ENCODE measurements at regions not wholly inside any gene's neighbourhood (a gene's known extent, or its start where the extent isn't known, plus 50 kb on each side); places are given as distances from the start of the nearest gene placed in this dataset.

DNA sequence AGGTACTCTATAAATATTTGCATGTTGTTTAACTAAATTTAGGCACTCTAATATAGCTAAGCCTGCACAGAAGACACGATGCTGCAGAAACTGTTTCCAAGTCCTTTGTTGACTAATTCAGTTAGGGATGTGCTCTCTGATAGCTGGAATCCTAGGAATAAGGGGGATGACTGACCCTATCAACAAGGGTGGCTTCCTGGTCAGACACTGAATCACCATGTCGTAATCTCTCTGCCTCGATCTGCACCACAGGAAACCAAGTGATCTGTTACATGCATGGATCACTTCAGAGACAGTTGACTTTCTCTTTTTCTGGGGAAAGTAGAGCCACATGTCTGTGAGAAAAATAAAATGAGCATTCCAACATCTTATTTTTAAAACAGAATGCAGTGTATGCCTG lies 169.1 kb downstream of the GUCY2F start:
- no peak overlapping the region for H3K27ac Mint-ChIP-seq
- no peak overlapping the region for H3K4me3 Mint-ChIP-seq
- H3K9me3 Mint-ChIP-seq: no peaks in the 10 kb centered on the region
- DNase-seq: no peak
- H3K4me1 Mint-ChIP-seq: no peaks in the 10 kb centered on the region
- POLR2A ChIA-PET: no interaction called here
- ATAC-seq (ENCODE audit: low read depth): no peak
- H3K27me3 Mint-ChIP-seq: no peaks in the 10 kb centered on the region
- H3K36me3 Mint-ChIP-seq: no peaks in the 10 kb centered on the region

DNA sequence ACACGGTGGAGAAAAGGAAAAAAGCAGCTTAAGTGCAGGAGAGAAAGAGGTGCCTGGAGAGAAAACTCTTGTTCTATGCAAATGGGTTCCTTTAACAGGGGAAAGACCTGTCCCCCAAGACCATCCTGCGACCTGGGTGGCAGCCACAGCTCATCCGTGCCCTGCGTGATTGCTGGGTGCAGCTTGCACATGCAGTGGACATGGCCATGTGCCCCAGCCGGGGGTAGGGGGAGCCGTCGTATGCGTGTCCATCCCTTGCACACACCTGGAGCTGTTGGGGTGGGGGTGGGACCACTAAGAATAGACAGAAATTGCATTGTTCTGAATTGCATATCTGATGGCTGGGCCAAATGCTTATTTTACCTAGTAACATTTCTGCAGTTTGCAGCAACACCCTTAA lies 171.9 kb downstream of the GUCY2F start:
- POLR2A ChIA-PET: no interaction called here
- H3K4me3 Mint-ChIP-seq: no peak overlapping the region
- ATAC-seq (ENCODE audit: low read depth) (no peak), DNase-seq (no peak)
- H3K27ac Mint-ChIP-seq: no peak overlapping the region
- no peaks in the 10 kb centered on the region for H3K36me3 Mint-ChIP-seq
- no peaks in the 10 kb centered on the region for H3K27me3 Mint-ChIP-seq
- H3K4me1 Mint-ChIP-seq: no peaks in the 10 kb centered on the region
- no peaks in the 10 kb centered on the region for H3K9me3 Mint-ChIP-seq

- Mint-ChIP-seq H3K27ac (no peak overlapping the region), H3K9me3 (no peaks in the 10 kb centered on the region), H3K4me1 (no peaks in the 10 kb centered on the region), H3K36me3 (no peaks in the 10 kb centered on the region), H3K4me3 (no peak overlapping the region), H3K27me3 (no peaks in the 10 kb centered on the region)
- ATAC-seq (ENCODE audit: low read depth): no peak
- POLR2A ChIA-PET: no interaction called here
- DNase-seq: no peak
Observed at GRCh38 chrX:109301177-109301576, 180.7 kb downstream of the GUCY2F start.

DNA sequence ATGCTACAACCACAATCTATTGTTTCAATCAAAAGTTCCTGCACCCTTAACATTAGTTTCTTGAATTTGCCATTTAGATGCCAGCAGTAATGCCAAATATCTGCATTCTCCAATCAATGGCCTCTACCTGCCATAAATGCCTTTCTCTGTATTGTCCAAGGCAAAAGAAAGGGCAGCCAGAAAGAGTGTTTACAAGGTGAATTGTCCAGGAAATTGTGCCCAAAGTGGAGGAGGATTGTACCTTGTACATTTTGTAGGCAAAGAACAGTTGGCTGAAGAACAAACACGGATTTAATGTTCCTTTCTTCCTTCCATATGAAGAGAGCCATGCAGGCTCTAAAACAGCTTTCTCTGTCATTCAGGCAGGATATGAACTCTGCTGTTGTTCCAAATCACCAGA lies 181.5 kb downstream of the GUCY2F start:
- POLR2A ChIA-PET: no interaction called here
- Mint-ChIP-seq H3K27ac (no peak overlapping the region), H3K36me3 (no peaks in the 10 kb centered on the region), H3K27me3 (no peaks in the 10 kb centered on the region), H3K4me1 (no peaks in the 10 kb centered on the region), H3K4me3 (no peak overlapping the region), H3K9me3 (no peaks in the 10 kb centered on the region)
- ATAC-seq (ENCODE audit: low read depth) (no peak), DNase-seq (no peak)

DNA sequence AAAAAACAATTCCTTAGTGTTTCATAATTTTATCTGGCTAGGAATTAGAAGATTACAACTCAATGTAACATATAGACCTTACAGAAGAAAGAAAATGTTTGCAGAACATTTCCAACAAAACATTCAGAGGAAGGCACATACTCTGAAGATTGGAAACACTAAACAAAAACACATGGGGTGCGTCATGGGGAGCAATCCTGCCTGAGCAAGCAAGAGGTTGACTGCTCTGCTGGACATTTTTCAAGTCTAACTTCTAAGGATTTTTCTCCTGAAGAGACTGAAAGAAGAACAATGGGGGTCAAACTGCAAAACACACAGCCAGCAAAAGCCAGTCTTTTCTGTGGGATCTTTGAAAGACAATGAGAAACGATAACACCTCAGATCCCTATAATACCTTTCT lies 182.8 kb downstream of the GUCY2F start:
- Mint-ChIP-seq H3K27ac (no peak overlapping the region), H3K36me3 (no peaks in the 10 kb centered on the region), H3K9me3 (no peaks in the 10 kb centered on the region), H3K4me3 (no peak overlapping the region), H3K27me3 (no peaks in the 10 kb centered on the region), H3K4me1 (no peaks in the 10 kb centered on the region)
- POLR2A ChIA-PET: no interaction called here
- DNase-seq (no peak), ATAC-seq (ENCODE audit: low read depth) (no peak)

- Mint-ChIP-seq H3K4me3 (no peak overlapping the region), H3K9me3 (no peaks in the 10 kb centered on the region), H3K36me3 (no peaks in the 10 kb centered on the region), H3K27ac (no peak overlapping the region), H3K4me1 (no peaks in the 10 kb centered on the region), H3K27me3 (no peaks in the 10 kb centered on the region)
- DNase-seq (no peak), ATAC-seq (ENCODE audit: low read depth) (no peak)
- POLR2A ChIA-PET: no interaction called here
Observed at GRCh38 chrX:109294097-109294814, 187.6 kb downstream of the GUCY2F start.

DNA sequence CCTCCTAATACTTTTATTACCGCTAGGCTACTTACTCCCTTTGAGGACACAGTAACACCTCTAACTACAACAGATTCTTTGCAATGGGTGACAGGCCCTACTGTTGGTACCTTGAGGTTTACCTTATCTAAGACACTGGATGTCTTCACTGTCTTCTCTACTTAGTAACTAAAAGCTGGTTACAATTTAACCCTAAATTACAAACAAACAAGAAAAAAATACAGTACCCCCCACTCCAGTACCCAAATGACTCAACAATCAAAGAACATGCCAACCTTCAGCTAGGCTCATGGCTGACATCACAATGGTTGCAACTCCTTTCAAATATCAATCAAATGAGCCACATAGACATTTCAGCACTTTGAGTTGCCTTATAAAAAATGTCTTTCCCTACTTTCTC lies 198.0 kb downstream of the GUCY2F start:
- Mint-ChIP-seq H3K4me3 (no peak overlapping the region), H3K4me1 (no peaks in the 10 kb centered on the region), H3K9me3 (no peaks in the 10 kb centered on the region), H3K36me3 (no peaks in the 10 kb centered on the region), H3K27me3 (no peaks in the 10 kb centered on the region), H3K27ac (no peak overlapping the region)
- DNase-seq (no peak), ATAC-seq (ENCODE audit: low read depth) (no peak)
- POLR2A ChIA-PET: no interaction called here

GRCh38 chrX:109281483-109282275 lies 200.2 kb downstream of the GUCY2F start:
- POLR2A ChIA-PET: no interaction called here
- Mint-ChIP-seq H3K4me1 (no peaks in the 10 kb centered on the region), H3K4me3 (no peak overlapping the region), H3K9me3 (no peaks in the 10 kb centered on the region), H3K36me3 (no peaks in the 10 kb centered on the region), H3K27ac (no peak overlapping the region), H3K27me3 (no peaks in the 10 kb centered on the region)
- DNase-seq (no peak), ATAC-seq (ENCODE audit: low read depth) (no peak)

DNA sequence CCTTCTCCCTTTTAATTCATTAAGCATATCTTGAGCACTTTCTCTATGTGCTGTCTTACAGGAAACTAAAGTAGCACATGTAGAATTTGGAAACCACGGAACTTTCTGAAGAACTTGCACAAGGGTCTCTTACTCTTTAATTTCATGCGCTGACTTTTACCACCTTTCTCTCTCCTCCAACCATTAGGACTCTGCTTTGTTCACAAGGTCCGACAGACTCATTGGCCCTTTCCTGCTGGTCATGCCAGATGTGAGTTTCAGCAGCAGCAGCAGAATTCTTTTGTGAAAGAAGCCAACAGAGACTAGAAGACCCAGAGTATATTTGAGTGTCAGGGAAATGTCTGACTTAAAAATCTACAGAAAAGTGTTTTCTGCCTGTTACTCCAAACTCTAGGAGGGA lies 207.1 kb downstream of the GUCY2F start:
- no peak for ATAC-seq (ENCODE audit: low read depth)
- Mint-ChIP-seq H3K27ac (no peak overlapping the region), H3K27me3 (no peaks in the 10 kb centered on the region), H3K9me3 (no peaks in the 10 kb centered on the region), H3K4me1 (no peaks in the 10 kb centered on the region), H3K4me3 (no peak overlapping the region), H3K36me3 (no peaks in the 10 kb centered on the region)
- POLR2A ChIA-PET: no interaction called here
- DNase-seq: no peak

DNA sequence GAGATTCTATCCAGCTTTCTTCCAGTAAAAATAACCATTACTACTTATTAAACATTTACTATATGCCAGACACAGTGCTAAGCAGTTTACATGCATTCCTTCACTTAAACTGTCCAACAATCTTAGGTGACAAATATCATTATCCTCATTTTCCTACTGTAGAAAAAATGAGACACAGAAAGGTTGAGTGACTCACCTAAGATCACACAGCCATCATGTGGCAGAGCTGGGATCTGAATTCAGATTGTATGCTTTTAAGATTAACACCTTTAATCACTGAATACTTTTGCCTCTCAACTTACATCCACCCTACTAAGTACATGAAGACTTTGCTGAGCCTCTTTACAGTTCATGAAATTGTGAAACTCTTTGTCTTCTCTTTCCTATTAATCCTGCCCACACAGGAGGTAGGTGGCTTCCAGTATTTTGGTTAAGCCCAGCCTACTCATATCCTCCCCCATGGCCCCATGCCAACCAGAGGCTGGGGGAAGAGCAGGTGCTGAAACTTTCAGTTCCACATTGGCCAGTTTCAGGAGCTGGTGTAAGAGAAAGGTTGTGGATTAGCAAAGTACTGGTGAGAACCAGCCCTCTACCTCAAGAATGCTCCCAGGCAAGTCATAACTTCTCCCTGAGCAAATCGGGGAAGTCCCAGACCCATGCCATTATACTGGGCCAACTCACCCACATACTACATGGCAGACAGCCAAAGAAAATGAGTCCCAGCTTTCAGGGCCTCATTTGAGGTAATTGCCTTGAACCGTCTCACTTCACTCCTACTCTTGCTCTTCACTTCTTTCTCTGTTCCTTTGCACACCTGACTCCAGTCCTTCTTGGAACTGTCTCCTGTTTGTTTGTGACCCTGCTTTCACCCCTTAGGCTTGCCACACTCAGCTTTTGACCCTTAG lies 211.1 kb downstream of the GUCY2F start:
- no peaks in the 10 kb centered on the region for H3K4me1 Mint-ChIP-seq
- POLR2A ChIA-PET: no interaction called here
- no peak for DNase-seq
- H3K27me3 Mint-ChIP-seq: no peaks in the 10 kb centered on the region
- H3K36me3 Mint-ChIP-seq: no peaks in the 10 kb centered on the region
- no peaks in the 10 kb centered on the region for H3K9me3 Mint-ChIP-seq
- no peak overlapping the region for H3K27ac Mint-ChIP-seq
- no peak overlapping the region for H3K4me3 Mint-ChIP-seq
- no peak for ATAC-seq (ENCODE audit: low read depth)

DNA sequence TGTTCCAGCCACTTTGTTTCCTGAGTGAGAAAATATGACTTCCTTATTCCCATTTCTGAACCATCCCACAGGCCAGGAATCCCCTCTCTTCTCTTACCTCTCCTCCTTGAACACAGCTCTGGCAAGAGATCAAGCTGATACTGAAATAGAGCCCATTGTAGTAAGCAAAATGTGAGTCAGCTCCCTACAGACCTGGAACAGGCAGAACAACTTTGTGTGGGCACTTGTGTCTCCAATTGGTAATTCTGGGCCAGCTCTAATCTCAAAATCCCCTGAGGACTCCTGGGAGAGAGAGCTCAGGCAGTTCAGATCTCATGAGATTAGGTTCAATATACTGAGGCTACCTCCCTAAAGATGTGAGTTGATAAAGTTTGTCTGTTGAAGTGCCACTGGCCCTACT lies 213.5 kb downstream of the GUCY2F start:
- Mint-ChIP-seq H3K27ac (no peak overlapping the region), H3K27me3 (no peaks in the 10 kb centered on the region), H3K4me3 (no peak overlapping the region), H3K4me1 (no peaks in the 10 kb centered on the region), H3K9me3 (no peaks in the 10 kb centered on the region), H3K36me3 (no peaks in the 10 kb centered on the region)
- POLR2A ChIA-PET: no interaction called here
- no peak for ATAC-seq (ENCODE audit: low read depth)
- DNase-seq: no peak

DNA sequence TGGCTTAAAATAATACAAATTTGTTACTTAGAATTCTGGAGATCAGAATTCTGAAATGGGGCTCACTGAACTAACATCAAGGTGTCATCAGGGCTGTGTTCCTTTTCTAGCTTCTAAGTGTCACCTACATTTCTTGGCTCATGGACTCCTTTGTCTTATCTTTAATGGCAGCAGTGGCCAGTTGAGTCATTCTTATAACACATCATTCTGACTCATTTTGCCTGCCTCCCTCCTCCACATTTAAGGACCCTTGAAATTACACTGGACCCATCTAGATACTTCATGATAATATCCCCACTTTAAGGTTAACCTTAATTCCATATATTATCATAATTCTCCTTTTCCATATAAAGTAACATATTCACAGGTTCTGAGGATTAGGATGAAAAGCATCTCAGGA lies 215.9 kb downstream of the GUCY2F start:
- DNase-seq (no peak), ATAC-seq (ENCODE audit: low read depth) (no peak)
- no peak overlapping the region for H3K4me3 Mint-ChIP-seq
- H3K27ac Mint-ChIP-seq: no peak overlapping the region
- no peaks in the 10 kb centered on the region for H3K4me1 Mint-ChIP-seq
- no peaks in the 10 kb centered on the region for H3K36me3 Mint-ChIP-seq
- no peaks in the 10 kb centered on the region for H3K27me3 Mint-ChIP-seq
- H3K9me3 Mint-ChIP-seq: no peaks in the 10 kb centered on the region
- POLR2A ChIA-PET: no interaction called here

GRCh38 chrX:109264878-109265277 lies 217.0 kb downstream of the GUCY2F start:
- Mint-ChIP-seq H3K27ac (no peak overlapping the region), H3K9me3 (no peaks in the 10 kb centered on the region), H3K27me3 (no peaks in the 10 kb centered on the region), H3K4me1 (no peaks in the 10 kb centered on the region), H3K4me3 (no peak overlapping the region), H3K36me3 (no peaks in the 10 kb centered on the region)
- no peak for ATAC-seq (ENCODE audit: low read depth)
- POLR2A ChIA-PET: no interaction called here
- no peak for DNase-seq

DNA sequence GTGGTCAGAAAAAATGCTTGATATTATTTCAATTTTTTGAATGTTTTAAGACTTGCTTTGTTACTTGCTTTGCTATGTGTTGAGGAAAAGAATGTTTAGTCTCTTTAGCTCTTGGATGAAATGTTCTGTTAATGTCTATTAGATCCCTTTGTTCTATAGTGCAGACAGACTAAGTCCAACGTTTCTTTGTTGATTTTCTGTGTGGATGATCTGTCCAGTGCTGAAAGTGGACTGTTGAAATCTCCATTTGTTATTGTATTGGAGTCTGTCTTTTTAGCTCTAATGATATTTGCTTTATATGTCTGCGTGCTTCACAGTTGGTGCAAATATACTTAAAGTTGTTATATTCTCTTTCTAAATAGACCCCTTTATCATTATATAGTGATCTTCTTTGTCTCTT lies 220.6 kb downstream of the GUCY2F start:
- H3K4me1 Mint-ChIP-seq: no peaks in the 10 kb centered on the region
- POLR2A ChIA-PET: no interaction called here
- no peaks in the 10 kb centered on the region for H3K9me3 Mint-ChIP-seq
- DNase-seq (no peak), ATAC-seq (ENCODE audit: low read depth) (no peak)
- H3K27ac Mint-ChIP-seq: no peak overlapping the region
- H3K36me3 Mint-ChIP-seq: no peaks in the 10 kb centered on the region
- no peaks in the 10 kb centered on the region for H3K27me3 Mint-ChIP-seq
- H3K4me3 Mint-ChIP-seq: no peak overlapping the region

Measured in activated naive CD8-positive, alpha-beta T cell treated with anti-CD3 and anti-CD28 coated beads, Interleukin-2, amount 10 ng/mL, durations not matched to agents 7 days and 5 days (primary cell).